Sigmoid colon (tissue), 5 donors: ENCODE measurements at regions not wholly inside any gene's neighbourhood (a gene's known extent, or its start where the extent isn't known, plus 50 kb on each side); places are given as distances from the start of the nearest gene placed in this dataset.

Experiments used
- DNase-seq: peaks from one replicate; pipeline ENCODE4 v3.0.0-alpha.2; 2019
- H3K27ac ChIP-seq, 4 donors: fragments of 200-600 bp; sonication (generic); one replicate each; pipeline ENCODE4 v1.5.1; 2016 to 2019; ENCODE audit warnings: mild to moderate bottlenecking in 1 of 4
- H3K27me3 ChIP-seq, 3 donors: fragments of 200-600 bp; sonication (generic); one replicate each; pipeline ENCODE4 v1.5.1; 2019; ENCODE audit warnings: mild to moderate bottlenecking in 1 of 3
- H3K36me3 ChIP-seq, 4 donors: fragments of 200-600 bp; sonication (generic); one replicate each; pipeline ENCODE4 v1.5.1; 2016 to 2019
- H3K4me1 ChIP-seq, 4 donors: fragments of 200-600 bp; sonication (generic); one replicate each; pipeline ENCODE4 v1.5.1; 2017 to 2019
- H3K4me3 ChIP-seq, 4 donors: fragments of 200-600 bp; sonication (generic); one replicate each; pipeline ENCODE4 v1.5.1; 2017 to 2019; ENCODE audit warnings: mild to moderate bottlenecking in 2 of 4, moderate library complexity in 1 of 4
- H3K9me3 ChIP-seq, 4 donors: fragments of 200-600 bp in 3 of 4; sonication (generic) in 3 of 4; one replicate each; pipeline versions ENCODE4 v1.5.1 to v1.6.1; 2013 to 2019
- CTCF ChIP-seq, 4 experiments: fragments of 450-650 bp in 3 of 4; fragments of 200-600 bp in 1 of 4; IDR thresholded peaks; one replicate each; pipeline ENCODE4 v1.5.1; 2016 to 2019; ENCODE audit warnings: antibody characterized with exemption in 4 of 4, mild to moderate bottlenecking in 3 of 4, moderate library complexity in 2 of 4
- EP300 ChIP-seq, 4 donors: sonication (generic); formaldehyde crosslinking; IDR thresholded peaks; one replicate each; pipeline ENCODE4 v1.6.1; 2017; ENCODE audit warnings: antibody characterized with exemption in 4 of 4
- POLR2A ChIP-seq, 2 donors: fragments of 450-650 bp; IDR thresholded peaks; one replicate each; pipeline ENCODE4 v1.6.1; 2016; ENCODE audit warnings: antibody characterized with exemption in 2 of 2, mild to moderate bottlenecking in 2 of 2, moderate library complexity in 2 of 2
- POLR2AphosphoS5 ChIP-seq, 4 donors: sonication (generic); formaldehyde crosslinking; IDR thresholded peaks; one replicate each; pipeline ENCODE4 v1.6.1; 2017; ENCODE audit warnings: antibody characterized with exemption in 4 of 4
- intact Hi-C: fragments of 100-400 bp; cut with DNase I; formaldehyde crosslinking; loops from one replicate; pipeline ENCODE4 v1.15.1; 2023
- small RNA-seq, 3 donors: library from RNA; depleted of rRNA; stranded (forward); fragments of <200 nt; gene quantifications; one replicate each; pipeline ENCODE3, GENCODE V24; 2016
- donor health status: healthy.

GRCh38 chr7:120218712-120219111 lies 54.3 kb upstream of the KCND2 start:
- no peak overlapping the region for H3K27ac ChIP-seq
- peak; percentile 70 for DNase-seq

GRCh38 chr7:120221666-120222065 lies 51.3 kb upstream of the KCND2 start:
- H3K9me3 ChIP-seq = no peaks in the 10 kb centered on the region
- no peak overlapping the region for H3K4me3 ChIP-seq
- intact Hi-C loops = no loop called here
- H3K36me3 ChIP-seq = no peaks in the 10 kb centered on the region
- H3K27ac ChIP-seq = no peak overlapping the region
- DNase-seq = no peak
- no peak for TF ChIP-seq POLR2AphosphoS5 (IDR thresholded peaks at IDR 0.05)
- no peak for TF ChIP-seq POLR2A (IDR thresholded peaks at IDR 0.05)
- no peaks in the 10 kb centered on the region for H3K27me3 ChIP-seq
- no peaks in the 10 kb centered on the region for H3K4me1 ChIP-seq

More at GRCh38 chr7:120218712-120219111, 54.3 kb upstream of the KCND2 start:
- H3K36me3 ChIP-seq = no peaks in the 10 kb centered on the region
- intact Hi-C loops = no loop called here
- H3K4me1 ChIP-seq = no peaks in the 10 kb centered on the region
- H3K9me3 ChIP-seq = no peaks in the 10 kb centered on the region
- no peak overlapping the region for H3K4me3 ChIP-seq
- TF ChIP-seq POLR2A (IDR thresholded peaks at IDR 0.05) (no peak), EP300 (IDR thresholded peaks at IDR 0.05) (no peak), POLR2AphosphoS5 (IDR thresholded peaks at IDR 0.05) (no peak), CTCF (IDR thresholded peaks at IDR 0.05) (no peak)
- no peaks in the 10 kb centered on the region for H3K27me3 ChIP-seq

Small RNA genes lying in the stretch of these regions (small RNA-seq; reads per million reads assigned to genes)
- 0 reads per million in 3 donors for gene RNU1-29P
